HCT116 (cell line): ENCODE measurements at regions not wholly inside any gene's neighbourhood (a gene's known extent, or its start where the extent isn't known, plus 50 kb on each side); places are given as distances from the start of the nearest gene placed in this dataset.
"Not testable (repeated sequence)": the region's sequence is repeated elsewhere in the genome, so short reads cannot be mapped to it uniquely, and the experiment has no call there.

Experiments
- CBX3 ChIP-seq: IDR thresholded peaks from 2 replicates; pipeline ENCODE4 v1.6.1; 2012; ENCODE audit warnings: low read depth
- CEBPB ChIP-seq: IDR thresholded peaks from 2 replicates; pipeline ENCODE4 v1.6.1; 2012; ENCODE audit warnings: low read depth
- CTCF ChIP-seq, 3 experiments: fragments of 200-600 bp in 1 of 3; sonication (generic) in 1 of 3; IDR thresholded peaks in 2 of 3; conservative IDR thresholded peaks in 1 of 3; 2 replicates each; pipeline ENCODE4 v1.5.1; 2012 to 2017; ENCODE audit warnings: low read depth in 2 of 3, low read length in 2 of 3, antibody characterized with exemption in 1 of 3, borderline replicate concordance in 1 of 3, control low read depth in 1 of 3, mild to moderate bottlenecking in 1 of 3, mixed read lengths in 1 of 3, mixed run types in 1 of 3, moderate library complexity in 1 of 3; ENCODE audit not compliant: insufficient read depth in 1 of 3
- EGR1 ChIP-seq: IDR thresholded peaks from 2 replicates; pipeline ENCODE4 v1.6.1; 2012; ENCODE audit warnings: low read depth
- ELF1 ChIP-seq: IDR thresholded peaks from 2 replicates; pipeline ENCODE4 v1.6.1; 2012; ENCODE audit warnings: low read depth, borderline replicate concordance
- EZH2 ChIP-seq: fragments of 200-600 bp; sonication (generic); IDR thresholded peaks from 2 replicates; pipeline ENCODE4 v1.6.1; 2017; ENCODE audit warnings: antibody characterized with exemption, mixed run types
- EZH2phosphoT487 ChIP-seq: fragments of 200-600 bp; IDR thresholded peaks from 2 replicates; pipeline ENCODE4 v1.6.1; 2018; ENCODE audit warnings: antibody characterized with exemption, borderline replicate concordance
- MAX ChIP-seq: IDR thresholded peaks from 2 replicates; pipeline ENCODE4 v1.6.1; 2012
- POLR2A ChIP-seq: IDR thresholded peaks from 2 replicates; pipeline ENCODE4 v1.7.0; 2011; ENCODE audit warnings: borderline replicate concordance; ENCODE audit not compliant: insufficient read depth, insufficient read length; ENCODE audit errors: extremely low read depth
- POLR2AphosphoS5 ChIP-seq: IDR thresholded peaks from 2 replicates; pipeline ENCODE4 v1.6.1; 2011; ENCODE audit warnings: mild to moderate bottlenecking, low read depth, low read length, moderate library complexity
- SIN3A ChIP-seq: IDR thresholded peaks from 2 replicates; pipeline ENCODE4 v1.6.1; 2012; ENCODE audit warnings: low read depth
- YY1 ChIP-seq: IDR thresholded peaks from 2 replicates; pipeline ENCODE4 v1.6.1; 2011; ENCODE audit warnings: low read length, low read depth, moderate library complexity, mild to moderate bottlenecking; ENCODE audit not compliant: insufficient replicate concordance; ENCODE audit errors: extremely low read depth
- ZBTB33 ChIP-seq: IDR thresholded peaks from 2 replicates; pipeline ENCODE4 v1.6.1; 2011; ENCODE audit warnings: mild to moderate bottlenecking, low read length, moderate library complexity; ENCODE audit not compliant: insufficient replicate concordance; ENCODE audit errors: extremely low read depth
- ZFX ChIP-seq: fragments of 450-650 bp; IDR thresholded peaks from 2 replicates; pipeline ENCODE4 v1.6.1; 2017

GRCh38 chr22:26951139-26951538, 293.8 kb downstream of the MIAT start:
- not testable (repeated sequence) for TF ChIP-seq CTCF (IDR thresholded peaks at IDR 0.05 in 2 of 3, conservative IDR thresholded peaks at IDR 0.05 in 1 of 3; ENCODE audit: borderline replicate concordance in 1 of 3, insufficient read depth in 1 of 3, low read depth in 2 of 3, low read length in 2 of 3); POLR2A; EZH2; CEBPB; SIN3A; ZBTB33; MAX; ZFX; ELF1; EZH2phosphoT487; CBX3; EGR1; YY1; POLR2AphosphoS5
